Stimulated activated CD4-positive, alpha-beta T cell treated with anti-CD3 and anti-CD28 coated beads, Interleukin-15, amount 100 ng/mL, for 24 hours (primary cell): ENCODE measurements at regions not wholly inside any gene's neighbourhood (a gene's known extent, or its start where the extent isn't known, plus 50 kb on each side); places are given as distances from the start of the nearest gene placed in this dataset.
"Not testable (repeated sequence)": the region's sequence is repeated elsewhere in the genome, so short reads cannot be mapped to it uniquely, and the experiment has no call there.

Source experiments
- DNase-seq: peaks from one replicate; pipeline ENCODE4 v3.0.0-alpha.2; 2020

DNA sequence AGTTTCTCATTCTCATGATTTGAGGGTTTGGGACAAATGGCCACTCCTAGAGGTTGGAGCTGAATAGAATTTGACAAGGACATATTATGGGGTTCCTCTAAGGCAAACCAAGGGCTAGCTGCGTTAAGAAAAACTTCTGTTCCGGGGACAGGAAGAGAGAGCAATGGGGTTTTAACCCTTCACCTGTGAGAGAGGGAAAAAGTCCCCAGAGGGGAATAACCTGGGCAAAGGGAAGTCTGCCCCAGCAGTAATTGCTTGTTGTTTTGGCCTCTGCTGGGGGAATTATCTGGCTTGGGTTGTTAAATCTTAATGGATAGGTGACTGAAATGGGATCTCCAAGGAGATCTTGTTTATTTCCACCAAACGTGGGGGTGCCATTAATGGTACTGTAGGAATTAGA, 110.1 kb upstream of the MOCS2 start:
- no peak for DNase-seq

DNA sequence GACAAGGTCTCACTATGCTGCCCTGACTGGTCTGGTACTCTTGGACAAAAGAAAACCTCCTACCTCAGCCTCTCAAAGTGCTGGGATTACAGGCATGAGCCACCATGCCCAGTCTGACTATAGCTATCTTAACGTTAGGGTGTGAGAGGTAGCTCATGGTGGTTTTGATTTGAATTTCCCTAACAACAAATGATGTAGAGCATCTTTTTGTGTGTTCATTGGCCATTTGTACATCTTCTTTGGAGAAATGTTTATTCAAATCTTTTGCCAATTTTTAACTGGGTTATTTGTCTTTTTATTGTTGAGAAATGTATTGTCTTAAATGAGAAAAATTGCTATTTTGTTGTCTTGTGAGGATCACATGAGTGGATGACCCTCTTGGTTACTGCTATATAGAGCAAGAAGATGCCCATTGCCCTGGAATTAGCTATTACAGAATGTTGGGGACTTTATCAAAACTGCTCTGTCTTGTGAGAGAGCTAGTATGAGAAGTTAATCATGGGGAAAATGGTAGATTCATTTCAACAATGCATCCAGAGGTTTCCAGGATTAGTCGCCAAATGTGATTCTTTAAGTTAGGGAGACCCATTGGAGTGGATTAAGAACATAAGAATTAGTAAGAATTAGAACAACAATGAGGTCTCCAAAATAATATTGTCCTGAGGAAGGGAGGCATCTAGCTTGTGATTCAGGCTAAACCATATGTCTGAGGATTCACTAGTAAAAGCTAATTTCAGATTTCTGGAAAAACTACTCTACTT, 124.3 kb upstream of the MOCS2 start:
- DNase-seq: no peak

GRCh38 chr5:53236683-53237082, 127.1 kb upstream of the MOCS2 start:
- DNase-seq: no peak

DNA sequence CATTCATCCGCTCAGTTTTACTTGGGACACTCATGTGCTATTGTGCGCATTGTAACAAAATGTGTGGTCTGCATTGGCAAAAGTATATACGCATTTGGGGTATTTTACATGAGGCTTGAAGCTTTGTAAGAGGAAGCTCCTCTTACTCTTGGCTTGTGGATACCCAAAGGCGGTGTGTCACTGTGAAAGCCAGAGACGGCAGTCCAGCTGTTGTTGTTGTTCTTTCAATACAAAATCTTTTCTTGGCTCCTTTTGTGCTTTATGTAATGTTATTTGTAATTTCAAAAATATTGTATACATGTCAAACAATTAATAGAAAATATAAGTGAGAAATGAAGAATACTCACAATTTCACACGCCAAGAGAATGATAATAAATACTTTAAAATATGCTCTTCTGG, 128.3 kb upstream of the MOCS2 start:
- DNase-seq: no peak

DNA sequence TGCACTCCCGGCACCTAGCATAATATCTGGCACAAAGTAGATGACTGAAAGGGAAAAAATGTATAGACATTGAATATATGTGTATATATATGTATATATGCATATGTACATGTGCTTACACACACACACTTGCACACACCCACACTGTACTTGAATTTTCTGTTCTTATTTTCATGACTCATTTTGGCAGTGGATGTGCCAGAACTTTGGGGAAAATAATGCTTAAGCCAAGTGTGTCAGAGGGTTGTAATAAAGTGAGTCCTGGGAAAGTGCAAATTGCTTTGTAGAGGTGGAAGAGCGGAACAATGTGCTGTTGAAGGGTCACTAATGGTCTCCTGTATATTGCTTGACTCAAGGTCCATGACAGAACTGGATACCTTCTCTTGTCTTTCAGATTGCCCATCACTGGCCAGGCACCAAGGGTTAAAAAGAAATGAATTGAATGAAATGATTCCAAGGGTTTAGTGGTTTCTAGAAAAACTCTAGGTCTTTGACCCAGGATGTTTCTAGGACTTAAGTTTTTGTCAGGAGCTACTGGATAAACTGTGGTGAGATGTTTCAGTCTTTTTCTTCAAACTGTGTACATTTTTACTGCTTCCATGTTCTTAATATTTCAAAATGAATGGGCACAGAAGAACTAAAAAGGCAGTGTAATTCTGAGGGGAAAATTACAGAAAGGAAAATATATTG, 129.9 kb upstream of the MOCS2 start:
- no peak for DNase-seq

DNA sequence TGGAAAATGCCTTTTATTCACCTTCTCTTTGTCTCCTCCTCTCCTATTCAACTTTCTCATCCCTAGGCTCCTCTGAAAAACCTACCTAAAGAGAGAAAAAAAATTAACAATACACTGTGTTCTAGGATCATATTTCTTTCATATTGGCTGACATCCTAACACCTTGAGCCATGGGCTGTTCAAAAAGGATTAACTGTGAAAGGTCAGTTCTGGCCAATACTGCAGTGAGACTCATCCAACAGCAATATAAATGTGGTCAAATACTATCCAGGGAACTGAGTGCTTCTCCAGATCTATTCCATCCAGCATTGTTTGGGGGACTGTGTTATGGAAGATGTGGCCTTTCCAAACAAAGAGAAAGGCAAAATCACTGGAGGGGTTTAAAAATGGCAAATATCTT, 131.1 kb upstream of the MOCS2 start:
- no peak for DNase-seq

DNA sequence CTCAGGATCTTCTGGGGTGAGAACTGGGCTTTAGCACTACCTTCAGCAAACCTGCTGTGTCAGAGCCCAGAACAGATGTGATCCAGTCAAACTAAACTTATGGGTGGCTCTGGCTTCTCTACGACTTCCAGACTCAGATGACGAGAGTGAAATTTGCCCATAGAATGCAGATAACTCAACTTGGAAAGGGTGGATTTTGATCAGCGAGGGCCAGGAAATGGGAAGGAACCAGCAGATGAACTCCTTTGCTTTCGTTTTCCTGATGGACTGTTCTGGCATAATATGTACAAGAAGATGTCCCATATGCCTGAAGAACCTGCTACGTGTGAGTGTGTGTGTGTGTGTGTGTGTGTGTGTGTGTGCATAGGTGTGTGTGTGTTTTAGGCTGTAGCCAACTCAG, 132.0 kb upstream of the MOCS2 start:
- no peak for DNase-seq

DNA sequence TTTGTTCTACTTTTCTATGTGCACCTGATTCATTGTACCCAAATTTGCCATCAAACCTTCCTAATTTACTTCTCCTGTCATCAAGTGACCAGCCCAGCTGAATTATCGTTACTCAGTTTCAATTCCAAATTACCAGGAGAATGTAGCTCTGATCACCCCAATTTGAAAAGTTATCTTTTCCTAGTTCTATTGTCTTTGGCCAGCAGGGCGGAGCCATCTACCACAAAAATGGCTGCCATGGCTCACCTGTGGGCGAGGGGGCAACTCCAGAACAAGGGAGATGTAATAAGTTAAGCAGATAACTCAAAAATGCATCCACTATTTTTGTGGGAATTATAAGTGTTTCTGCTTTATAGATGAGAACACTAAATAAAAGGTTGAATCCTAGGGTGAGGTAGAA, 133.8 kb upstream of the MOCS2 start:
- peak; percentile 6 for DNase-seq

DNA sequence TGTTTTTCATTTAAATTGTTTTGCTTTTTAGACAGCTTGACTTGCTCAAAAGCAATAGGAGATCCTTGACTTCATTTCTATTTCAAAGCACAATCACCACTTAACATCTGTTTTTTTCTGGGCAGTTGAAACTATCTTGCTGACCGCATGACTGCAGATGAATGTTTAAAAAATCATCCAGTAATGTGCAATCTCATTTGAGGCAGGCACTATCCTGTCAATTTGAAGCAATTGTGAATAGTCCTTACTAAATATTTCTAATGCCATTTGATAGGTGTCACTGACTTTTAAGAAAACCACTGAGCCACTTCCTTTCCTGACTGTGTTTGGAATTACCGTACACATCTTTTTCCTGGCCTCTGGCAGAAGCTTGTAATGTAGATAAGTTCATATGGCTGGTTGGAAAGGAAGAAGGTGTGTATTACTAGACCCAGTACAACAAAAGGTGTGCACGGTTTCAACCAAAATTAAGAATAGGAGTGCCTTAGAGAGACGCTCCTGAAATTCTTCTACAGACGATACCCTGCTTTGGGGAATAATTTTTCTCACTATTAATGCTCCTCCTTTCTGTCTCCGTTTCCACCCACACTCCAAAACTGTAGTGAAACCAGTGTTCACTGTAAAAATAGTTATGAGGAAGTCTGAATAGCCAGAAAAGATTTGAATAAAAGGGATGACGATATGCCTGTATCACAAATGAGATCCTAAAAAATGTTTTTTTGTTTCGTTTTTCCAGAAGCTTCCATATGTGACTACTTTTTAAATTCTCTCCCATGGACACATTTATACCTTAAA, 136.7 kb upstream of the MOCS2 start:
- DNase-seq: no peak

DNA sequence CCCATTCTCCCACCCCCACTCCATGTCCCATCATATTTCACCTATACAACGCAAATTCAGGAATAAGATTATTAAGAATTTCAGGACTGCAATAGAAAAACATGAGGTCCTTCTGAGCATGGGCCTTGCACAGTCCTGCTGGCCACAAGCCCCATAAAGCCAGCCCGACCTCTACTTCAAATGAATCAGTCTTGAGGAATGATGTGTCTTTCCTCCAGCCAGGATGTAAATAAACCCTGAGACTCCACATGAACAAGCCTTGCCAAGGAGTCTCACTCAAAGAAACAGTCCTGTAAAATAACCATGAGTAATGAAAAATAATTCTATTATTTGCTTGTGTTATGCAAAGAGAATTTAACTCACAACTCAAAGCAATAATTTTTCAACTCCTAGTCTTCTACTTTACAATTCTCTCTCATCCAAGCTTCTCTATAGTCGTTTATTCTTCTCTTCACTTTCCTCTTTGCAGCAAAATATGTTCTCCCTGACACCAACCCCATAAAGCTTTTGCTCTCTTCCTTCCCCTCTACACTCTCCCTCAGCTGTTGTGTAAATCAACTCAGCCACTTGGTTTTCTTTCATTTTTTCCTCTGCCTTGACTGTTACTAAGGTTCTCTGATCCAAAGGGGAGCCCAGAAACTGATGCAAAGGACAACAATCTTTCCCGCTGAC, 140.1 kb upstream of the MOCS2 start:
- no peak for DNase-seq

DNA sequence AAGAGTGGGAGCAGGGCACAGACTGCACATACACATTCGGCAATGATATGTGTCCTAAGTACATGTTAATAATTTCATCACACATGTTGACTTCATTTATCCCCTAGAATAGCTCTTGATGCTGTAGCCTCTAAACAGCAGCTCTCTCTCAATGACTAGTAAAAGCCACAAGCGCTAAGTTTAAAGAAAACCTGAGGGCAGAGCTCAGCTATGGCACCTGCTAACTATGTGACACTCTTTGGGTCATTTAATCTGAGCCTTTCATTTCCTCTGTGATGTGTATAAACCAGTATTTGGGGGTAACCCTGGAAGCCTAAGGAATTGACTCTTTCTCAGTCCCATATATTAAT, 140.6 kb upstream of the MOCS2 start:
- no peak for DNase-seq

- no peak for DNase-seq
These were observed 143.9 kb upstream of the MOCS2 start for GRCh38 chr5:53253421-53253871.

GRCh38 chr5:53256746-53257145, 147.2 kb upstream of the MOCS2 start:
- DNase-seq: no peak

DNA sequence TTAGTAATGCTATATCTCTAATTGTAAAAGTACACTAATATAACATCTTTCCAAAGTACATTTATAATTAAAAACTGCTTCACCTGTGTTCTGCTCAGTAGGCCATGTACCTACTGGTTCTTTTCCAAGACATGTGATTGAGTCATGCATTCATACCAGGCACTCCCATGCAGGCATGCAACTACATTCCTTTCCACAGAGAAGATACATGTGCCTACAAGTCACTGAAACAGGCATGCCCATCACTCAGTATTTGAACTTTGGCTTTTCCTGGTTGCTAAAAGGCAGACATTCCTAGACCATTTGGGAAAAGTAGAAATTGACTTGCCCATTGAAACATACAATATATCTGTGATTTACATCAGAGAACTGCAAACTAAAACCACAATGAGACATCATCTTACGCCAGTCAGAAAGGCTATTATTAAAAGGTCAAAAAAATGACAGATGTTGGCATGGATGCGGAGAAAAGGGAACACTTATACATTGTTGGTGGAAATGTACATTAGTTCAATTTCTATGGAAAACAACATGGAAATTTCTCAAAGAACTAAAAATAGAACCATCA, 148.3 kb upstream of the MOCS2 start:
- DNase-seq: no peak

DNA sequence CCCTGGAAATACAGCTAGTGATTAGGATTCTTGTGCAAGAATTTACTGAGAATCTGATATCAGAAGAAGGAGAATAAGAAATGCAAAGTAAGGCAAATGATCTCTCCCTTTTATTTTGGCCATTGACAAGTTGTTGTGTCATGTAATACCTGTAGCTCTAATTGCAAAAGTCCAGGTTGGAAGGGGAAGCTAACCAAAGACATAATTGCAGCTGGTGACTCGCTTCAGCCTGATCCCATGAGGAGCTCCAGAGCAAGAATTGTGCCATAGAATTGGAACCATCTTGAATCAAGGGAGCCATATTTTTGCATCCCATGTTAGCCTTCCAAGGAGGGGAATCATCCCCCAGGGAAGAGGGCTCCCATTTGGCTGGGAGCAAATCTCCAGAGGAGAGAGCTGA, 149.6 kb upstream of the MOCS2 start:
- no peak for DNase-seq

GRCh38 chr5:53260446-53260845, 150.9 kb upstream of the MOCS2 start:
- no peak for DNase-seq

DNA sequence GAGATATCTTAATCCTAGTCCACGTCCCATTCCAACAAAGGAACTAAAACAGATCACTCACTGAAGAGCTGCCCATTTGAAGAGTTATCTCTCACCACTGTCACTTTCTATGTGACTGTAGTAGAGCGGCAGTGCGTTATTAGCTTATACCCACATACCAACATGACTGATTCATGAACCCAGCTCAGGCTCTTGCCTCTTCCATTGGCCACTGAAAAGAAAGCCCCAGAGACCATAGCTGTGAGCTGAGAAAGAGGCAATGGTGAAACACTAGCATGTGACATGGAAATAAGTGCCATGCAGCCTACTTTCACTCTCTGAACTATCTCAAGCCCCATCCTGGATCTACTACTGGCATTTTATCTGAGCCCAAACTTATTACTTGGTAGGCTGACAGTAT, 151.7 kb upstream of the MOCS2 start:
- no peak for DNase-seq

DNA sequence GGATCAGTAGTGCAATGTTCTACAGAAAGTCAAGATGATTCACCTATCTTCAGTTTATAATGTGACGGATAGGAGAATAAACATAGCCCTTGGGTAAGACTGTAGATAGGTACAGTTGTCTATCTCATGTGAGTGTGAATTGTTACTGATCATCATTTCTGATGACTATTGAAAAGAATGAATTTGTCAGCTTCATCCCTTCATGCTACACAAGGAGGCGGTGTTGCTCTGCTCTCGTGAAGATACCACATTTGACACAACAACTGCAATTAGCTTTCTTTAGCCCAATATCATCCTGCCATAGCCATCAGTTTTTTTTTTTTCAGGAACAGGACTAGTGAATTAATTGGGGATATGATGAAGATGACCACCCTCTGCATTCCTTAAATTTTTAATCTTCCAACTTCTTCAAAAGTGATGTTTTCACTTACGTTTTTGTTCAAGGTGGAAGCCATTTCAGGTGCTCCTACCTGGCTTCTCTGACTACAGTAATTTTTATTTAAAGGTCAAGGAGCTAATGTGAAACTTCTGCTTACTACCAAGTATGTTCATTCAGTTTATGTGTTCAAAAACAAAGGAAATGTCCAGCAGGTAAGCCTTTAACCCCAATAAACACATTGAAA, 152.9 kb upstream of the MOCS2 start:
- DNase-seq: peak; percentile 8

GRCh38 chr5:53263151-53263550, 153.6 kb upstream of the MOCS2 start:
- no peak for DNase-seq

- DNase-seq: no peak
These were observed 155.5 kb upstream of the MOCS2 start for GRCh38 chr5:53265043-53265442.

DNA sequence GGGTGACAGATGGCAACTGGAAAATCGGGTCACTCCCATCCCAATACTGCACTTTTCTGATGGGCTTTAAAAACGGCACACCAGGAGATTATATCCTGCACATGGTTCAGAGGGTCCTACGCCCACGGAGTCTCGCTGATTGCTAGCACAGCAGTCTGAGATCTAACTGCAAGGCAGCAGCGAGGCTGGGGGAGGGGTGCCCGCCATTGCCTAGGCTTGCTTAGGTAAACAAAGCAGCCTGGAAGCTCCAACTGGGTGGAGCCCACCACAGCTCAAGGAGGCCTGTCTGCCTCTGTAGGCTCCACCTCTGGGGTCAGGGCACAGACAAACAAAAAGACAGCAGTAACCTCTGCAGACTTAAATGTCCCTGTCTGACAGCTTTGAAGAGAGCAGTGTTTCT, 158.7 kb upstream of the MOCS2 start:
- not testable (repeated sequence) for DNase-seq

GRCh38 chr5:53275666-53276065, 166.1 kb upstream of the MOCS2 start:
- DNase-seq: no peak

DNA sequence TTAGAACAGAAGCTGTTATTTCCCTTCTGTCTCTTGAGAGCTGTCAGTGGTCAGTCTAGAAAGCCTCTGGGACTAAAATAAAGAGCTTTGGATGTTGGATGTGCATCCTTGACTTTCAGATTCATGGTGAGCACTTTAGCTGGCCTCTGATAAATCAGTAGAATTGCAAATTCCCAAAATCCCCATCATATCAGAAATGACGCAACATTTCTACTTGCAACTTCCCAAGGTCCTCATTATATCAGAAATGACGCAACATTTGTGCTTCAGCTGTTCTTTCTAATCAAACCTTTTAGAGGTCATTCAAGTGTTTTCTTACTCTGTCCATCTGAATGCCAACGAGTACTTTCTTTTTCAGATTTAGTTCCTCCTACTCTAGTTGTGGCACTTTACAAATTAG, 167.3 kb upstream of the MOCS2 start:
- no peak for DNase-seq
